ENCODE measurements at regions not wholly inside any gene's neighbourhood (a gene's known extent, or its start where the extent isn't known, plus 50 kb on each side); places are given as distances from the start of the nearest gene placed in this dataset.
"Not testable (repeated sequence)": the region's sequence is repeated elsewhere in the genome, so short reads cannot be mapped to it uniquely, and the experiment has no call there.

GRCh38 chr6:11460001-11460668 is 77.4 kb upstream of the TMEM170B start:
- Histone ChIP-seq H3K4me1 (ENCODE audit: insufficient read depth, low read length) (no peaks in the 10 kb centered on the region), H3K36me3 (ENCODE audit: insufficient read depth, low read length) (no peaks in the 10 kb centered on the region), H3K27ac (ENCODE audit: low read length) (no peak overlapping the region), H3K9ac (ENCODE audit: low read depth, low read length) (no peak overlapping the region), H3K79me2 (ENCODE audit: insufficient read depth, low read length) (no peaks in the 10 kb centered on the region), H4K20me1 (ENCODE audit: insufficient read depth, low read length) (no peaks in the 10 kb centered on the region), H3K27me3 (ENCODE audit: insufficient read depth, low read length, poor library complexity) (no peaks in the 10 kb centered on the region), H3K4me2 (ENCODE audit: insufficient read depth, low read length) (no peak overlapping the region), H3K4me3 (ENCODE audit: low read depth in 1 of 2, low read length in 2 of 2) (no peak overlapping the region), H3K9me3 (ENCODE audit: insufficient read depth, low read length, severe bottlenecking) (no peaks in the 10 kb centered on the region), H2AFZ (ENCODE audit: low read depth, low read length) (no peak overlapping the region)
- no peak for TF ChIP-seq CTCF (IDR thresholded peaks at IDR 0.05; ENCODE audit: borderline replicate concordance, extremely low read depth, low read length, poor library complexity, severe bottlenecking)
- DNase-seq, result no peak
- 0 out of 3 replicates have a peak, but pooled peaks have one; percentile 40 for ATAC-seq (ENCODE audit: insufficient read depth, low read depth)

GRCh38 chr6:11459079-11459610 is 78.4 kb upstream of the TMEM170B start:
- H3K9ac ChIP-seq (ENCODE audit: low read depth, low read length), result no peak overlapping the region
- ATAC-seq (ENCODE audit: insufficient read depth, low read depth), result no peak
- H3K4me2 ChIP-seq (ENCODE audit: insufficient read depth, low read length), result no peak overlapping the region

DNA sequence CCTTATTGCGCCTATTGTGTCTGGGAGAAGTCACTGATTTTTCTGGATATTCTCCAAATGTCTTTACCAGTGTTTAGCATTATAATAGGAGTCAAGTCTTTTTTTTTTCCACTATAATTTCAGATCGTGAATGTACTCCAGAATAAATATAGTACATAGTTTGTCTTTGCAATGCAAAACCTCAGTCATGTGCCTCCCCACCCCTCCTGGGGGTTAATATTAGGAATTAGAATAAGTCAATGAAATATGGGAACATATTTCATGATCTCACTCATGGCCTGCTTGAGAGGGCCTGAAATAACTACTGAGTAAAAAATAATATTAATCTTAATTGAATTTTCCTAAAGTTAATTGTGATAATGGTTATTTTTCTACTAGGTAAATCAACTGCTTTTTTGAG is 79.0 kb upstream of the TMEM170B start:
- H4K20me1 ChIP-seq (ENCODE audit: insufficient read depth, low read length), result no peaks in the 10 kb centered on the region
- DNase-seq (no peak), ATAC-seq (ENCODE audit: insufficient read depth, low read depth) (no peak)
- no peak overlapping the region for H3K4me2 ChIP-seq (ENCODE audit: insufficient read depth, low read length)
- H3K27me3 ChIP-seq (ENCODE audit: insufficient read depth, low read length, poor library complexity), result no peaks in the 10 kb centered on the region
- H3K36me3 ChIP-seq (ENCODE audit: insufficient read depth, low read length), result no peaks in the 10 kb centered on the region
- no peaks in the 10 kb centered on the region for H3K4me1 ChIP-seq (ENCODE audit: insufficient read depth, low read length)
- no peak for TF ChIP-seq EZH2 (IDR thresholded peaks at IDR 0.05; ENCODE audit: borderline replicate concordance, low read depth, low read length, severe bottlenecking)
- no peak for TF ChIP-seq CTCF (IDR thresholded peaks at IDR 0.05; ENCODE audit: borderline replicate concordance, extremely low read depth, low read length, poor library complexity, severe bottlenecking)
- H3K9me3 ChIP-seq (ENCODE audit: insufficient read depth, low read length, severe bottlenecking), result no peaks in the 10 kb centered on the region
- no peak overlapping the region for H3K9ac ChIP-seq (ENCODE audit: low read depth, low read length)
- no peak overlapping the region for H2AFZ ChIP-seq (ENCODE audit: low read depth, low read length)
- H3K79me2 ChIP-seq (ENCODE audit: insufficient read depth, low read length), result no peaks in the 10 kb centered on the region
- H3K27ac ChIP-seq (ENCODE audit: low read length), result no peak overlapping the region
- H3K4me3 ChIP-seq (ENCODE audit: low read depth in 1 of 2, low read length in 2 of 2), result no peak overlapping the region

More at GRCh38 chr6:11459079-11459610, 78.4 kb upstream of the TMEM170B start:
- no peak overlapping the region for H3K27ac ChIP-seq (ENCODE audit: low read length)
- H3K4me1 ChIP-seq (ENCODE audit: insufficient read depth, low read length), result no peaks in the 10 kb centered on the region
- H3K9me3 ChIP-seq (ENCODE audit: insufficient read depth, low read length, severe bottlenecking), result no peaks in the 10 kb centered on the region
- no peaks in the 10 kb centered on the region for H4K20me1 ChIP-seq (ENCODE audit: insufficient read depth, low read length)
- H2AFZ ChIP-seq (ENCODE audit: low read depth, low read length), result no peak overlapping the region
- no peak for TF ChIP-seq CTCF (IDR thresholded peaks at IDR 0.05; ENCODE audit: borderline replicate concordance, extremely low read depth, low read length, poor library complexity, severe bottlenecking)
- TF ChIP-seq EZH2 (IDR thresholded peaks at IDR 0.05; ENCODE audit: borderline replicate concordance, low read depth, low read length, severe bottlenecking), result no peak
- DNase-seq, result no peak
- H3K27me3 ChIP-seq (ENCODE audit: insufficient read depth, low read length, poor library complexity), result no peaks in the 10 kb centered on the region
- no peaks in the 10 kb centered on the region for H3K36me3 ChIP-seq (ENCODE audit: insufficient read depth, low read length)
- H3K4me3 ChIP-seq (ENCODE audit: low read depth in 1 of 2, low read length in 2 of 2), result no peak overlapping the region
- no peaks in the 10 kb centered on the region for H3K79me2 ChIP-seq (ENCODE audit: insufficient read depth, low read length)

DNA sequence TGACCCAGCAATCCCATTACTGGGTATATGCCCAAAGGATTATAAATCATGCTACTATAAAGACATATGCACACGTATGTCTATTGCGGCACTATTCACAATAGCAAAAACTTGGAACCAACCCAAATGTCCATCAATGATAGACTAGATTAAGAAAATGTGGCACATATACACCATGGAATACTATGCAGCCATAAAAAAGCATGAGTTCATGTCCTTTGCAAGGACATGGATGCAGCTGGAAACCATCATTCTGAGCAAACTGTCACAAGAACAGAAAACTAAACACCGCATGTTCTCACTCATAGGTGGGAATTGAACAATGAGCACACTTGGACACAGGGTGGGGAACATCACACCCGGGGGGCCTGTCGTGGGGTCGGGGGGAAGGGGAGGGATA is 80.1 kb upstream of the TMEM170B start:
- H3K79me2 ChIP-seq (ENCODE audit: insufficient read depth, low read length); H3K4me1 ChIP-seq (ENCODE audit: insufficient read depth, low read length); H4K20me1 ChIP-seq (ENCODE audit: insufficient read depth, low read length); H3K9me3 ChIP-seq (ENCODE audit: insufficient read depth, low read length, severe bottlenecking); H3K4me3 ChIP-seq (ENCODE audit: low read depth in 1 of 2, low read length in 2 of 2); H3K27ac ChIP-seq (ENCODE audit: low read length); ATAC-seq (ENCODE audit: insufficient read depth, low read depth); H3K9ac ChIP-seq (ENCODE audit: low read depth, low read length); H2AFZ ChIP-seq (ENCODE audit: low read depth, low read length); H3K36me3 ChIP-seq (ENCODE audit: insufficient read depth, low read length); H3K4me2 ChIP-seq (ENCODE audit: insufficient read depth, low read length); H3K27me3 ChIP-seq (ENCODE audit: insufficient read depth, low read length, poor library complexity); DNase-seq: not testable (repeated sequence)

DNA sequence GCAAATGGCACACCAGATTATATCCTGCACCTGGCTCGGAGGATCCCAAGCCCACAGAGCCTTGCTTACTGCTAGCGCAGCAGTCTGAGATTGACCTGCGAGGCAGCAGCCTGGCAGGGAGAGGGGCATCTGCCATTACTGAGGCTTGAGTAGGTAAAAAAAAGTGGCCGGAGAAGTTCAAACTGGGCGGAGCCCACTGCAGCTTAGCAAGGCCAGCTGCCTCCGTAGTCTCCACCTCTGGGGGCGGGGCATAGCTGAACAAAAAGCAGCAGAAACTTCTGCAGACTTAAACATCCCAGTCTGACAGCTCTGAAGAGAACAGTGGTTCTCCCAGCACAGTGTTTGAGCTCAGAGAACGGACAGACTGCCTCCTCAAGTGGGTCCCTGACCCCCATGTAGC is 85.4 kb upstream of the TMEM170B start:
- not testable (repeated sequence) for H3K4me3 ChIP-seq (ENCODE audit: low read depth in 1 of 2, low read length in 2 of 2); DNase-seq; H2AFZ ChIP-seq (ENCODE audit: low read depth, low read length); H3K4me2 ChIP-seq (ENCODE audit: insufficient read depth, low read length); H3K9me3 ChIP-seq (ENCODE audit: insufficient read depth, low read length, severe bottlenecking); H3K79me2 ChIP-seq (ENCODE audit: insufficient read depth, low read length); H4K20me1 ChIP-seq (ENCODE audit: insufficient read depth, low read length); H3K27ac ChIP-seq (ENCODE audit: low read length); ATAC-seq (ENCODE audit: insufficient read depth, low read depth); H3K27me3 ChIP-seq (ENCODE audit: insufficient read depth, low read length, poor library complexity); H3K36me3 ChIP-seq (ENCODE audit: insufficient read depth, low read length); H3K9ac ChIP-seq (ENCODE audit: low read depth, low read length); H3K4me1 ChIP-seq (ENCODE audit: insufficient read depth, low read length)
